IPS DF 4.7 (cell line): ENCODE measurements at regions not wholly inside any gene's neighbourhood (a gene's known extent, or its start where the extent isn't known, plus 50 kb on each side); places are given as distances from the start of the nearest gene placed in this dataset.
"Not testable (repeated sequence)": the region's sequence is repeated elsewhere in the genome, so short reads cannot be mapped to it uniquely, and the experiment has no call there.

Experiments
- DNase-seq: peaks from one replicate; pipeline ENCODE4 v3.0.0-alpha.2; 2013; ENCODE audit warnings: low spot score; ENCODE audit errors: extremely low read depth

GRCh38 chr17:77288115-77288619, 147.4 kb downstream of the SEC14L1 start:
- DNase-seq = no peak

GRCh38 chr17:77290759-77291558, 150.2 kb downstream of the SEC14L1 start:
- not testable (repeated sequence) for DNase-seq

GRCh38 chr17:77291591-77292386, 151.0 kb downstream of the SEC14L1 start:
- DNase-seq = no peak

DNA sequence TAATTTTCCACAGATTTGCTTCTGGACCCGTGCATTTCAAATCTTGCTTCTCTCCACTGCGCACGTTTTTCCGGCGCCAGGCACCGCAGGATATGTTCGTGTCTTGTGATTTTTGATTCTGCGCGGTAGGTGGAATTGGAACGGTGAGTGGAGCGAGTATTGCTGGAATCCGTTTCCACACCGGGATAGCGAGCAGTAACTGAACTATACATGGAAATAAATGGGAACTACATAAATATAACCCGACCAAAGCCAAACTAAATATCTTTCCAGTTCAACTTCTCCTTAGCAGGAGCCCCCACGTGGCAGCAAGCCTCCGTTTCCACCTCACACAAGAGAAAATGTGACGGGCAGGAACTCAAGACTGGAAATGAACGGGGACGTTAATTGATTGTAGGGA, 154.0 kb downstream of the SEC14L1 start:
- no peak for DNase-seq

DNA sequence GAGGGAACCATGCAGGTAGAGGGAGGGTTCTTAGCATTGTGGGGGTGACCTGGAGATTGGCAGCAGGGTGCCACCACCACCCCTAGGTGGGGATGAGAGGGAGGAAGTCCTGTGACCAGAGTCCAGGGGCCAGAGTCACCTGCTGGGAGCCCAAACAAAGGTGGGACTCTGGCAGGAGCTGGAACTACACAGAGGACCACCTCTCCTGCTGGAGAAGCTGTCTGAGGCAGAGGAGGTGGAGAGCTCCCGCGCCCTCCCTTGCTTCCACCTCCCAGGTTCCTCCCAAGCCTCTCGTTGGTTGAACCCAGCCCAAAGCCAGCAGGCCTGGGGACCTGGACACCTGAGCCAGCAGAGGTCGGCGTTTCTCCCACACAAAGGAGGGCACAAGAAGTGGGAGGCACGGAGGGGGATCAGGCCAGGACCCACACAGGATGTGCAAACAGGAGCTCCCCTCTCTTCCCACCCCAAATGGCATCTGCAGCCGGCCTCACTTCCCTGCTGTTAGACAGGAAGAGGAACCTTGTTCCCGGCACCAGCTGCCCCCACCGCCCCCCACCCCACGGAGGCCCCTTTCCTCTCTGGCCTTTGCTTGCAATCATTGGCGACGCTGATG, 154.6 kb downstream of the SEC14L1 start:
- no peak for DNase-seq

- DNase-seq = no peak
Observed at GRCh38 chr17:77296769-77297409, 156.1 kb downstream of the SEC14L1 start.

- DNase-seq = no peak
Observed at GRCh38 chr17:77297693-77298666, 157.2 kb downstream of the SEC14L1 start.

GRCh38 chr17:77298811-77299210, 158.0 kb downstream of the SEC14L1 start:
- no peak for DNase-seq

GRCh38 chr17:77299256-77300015, 158.7 kb downstream of the SEC14L1 start:
- DNase-seq = no peak

GRCh38 chr17:77300016-77300686, 159.4 kb downstream of the SEC14L1 start:
- DNase-seq = no peak

DNA sequence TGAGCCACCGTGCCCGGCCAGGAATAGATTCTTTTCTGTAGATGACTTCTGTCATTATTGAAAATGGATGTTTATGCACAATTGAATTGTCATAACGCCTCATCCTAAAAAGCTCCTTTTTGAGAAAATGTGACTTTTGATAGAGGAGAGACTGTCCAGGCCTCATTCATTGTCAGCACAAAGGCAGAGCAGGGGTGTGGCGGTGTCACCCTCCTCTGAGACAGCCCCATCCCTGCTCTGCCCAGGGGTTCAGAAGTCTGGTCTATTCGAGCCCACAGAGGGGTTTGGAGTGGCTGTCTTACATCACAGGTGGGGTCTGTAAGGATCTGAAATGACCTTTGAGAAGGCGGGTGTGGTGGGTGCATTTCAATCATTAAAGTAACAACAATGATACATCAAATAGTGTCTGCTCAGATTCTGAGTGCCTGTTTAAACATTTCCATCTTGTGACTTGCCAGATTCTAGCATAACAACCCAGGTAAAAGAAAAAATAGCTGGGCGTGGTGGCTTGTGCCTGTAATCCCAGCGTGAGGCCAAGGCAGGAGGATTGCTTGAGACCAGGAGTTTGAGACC, 161.0 kb downstream of the SEC14L1 start:
- no peak for DNase-seq

GRCh38 chr17:77302682-77303081, 161.9 kb downstream of the SEC14L1 start:
- no peak for DNase-seq

DNA sequence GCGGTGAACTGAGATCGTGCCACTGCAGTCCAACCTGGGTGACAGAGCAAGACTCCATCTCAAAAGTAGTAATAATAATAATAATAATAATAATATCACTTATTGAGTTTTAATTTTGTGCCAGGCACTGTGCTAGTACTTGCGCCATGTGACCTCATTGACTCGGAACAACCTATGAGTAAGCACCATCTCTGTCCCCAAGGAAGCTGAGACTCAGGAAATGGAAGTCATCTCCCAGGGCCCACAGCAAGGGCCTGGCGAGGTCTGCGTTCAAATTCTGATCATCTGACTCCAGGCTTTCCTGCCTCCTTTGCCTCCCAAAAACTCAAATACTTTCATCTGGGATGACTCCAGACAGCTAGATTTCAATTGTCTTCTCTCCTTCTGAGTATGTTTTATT, 162.9 kb downstream of the SEC14L1 start:
- no peak for DNase-seq

- DNase-seq = no peak
Observed at GRCh38 chr17:77304051-77304745, 163.4 kb downstream of the SEC14L1 start.

GRCh38 chr17:77304746-77305473, 164.1 kb downstream of the SEC14L1 start:
- no peak for DNase-seq

DNA sequence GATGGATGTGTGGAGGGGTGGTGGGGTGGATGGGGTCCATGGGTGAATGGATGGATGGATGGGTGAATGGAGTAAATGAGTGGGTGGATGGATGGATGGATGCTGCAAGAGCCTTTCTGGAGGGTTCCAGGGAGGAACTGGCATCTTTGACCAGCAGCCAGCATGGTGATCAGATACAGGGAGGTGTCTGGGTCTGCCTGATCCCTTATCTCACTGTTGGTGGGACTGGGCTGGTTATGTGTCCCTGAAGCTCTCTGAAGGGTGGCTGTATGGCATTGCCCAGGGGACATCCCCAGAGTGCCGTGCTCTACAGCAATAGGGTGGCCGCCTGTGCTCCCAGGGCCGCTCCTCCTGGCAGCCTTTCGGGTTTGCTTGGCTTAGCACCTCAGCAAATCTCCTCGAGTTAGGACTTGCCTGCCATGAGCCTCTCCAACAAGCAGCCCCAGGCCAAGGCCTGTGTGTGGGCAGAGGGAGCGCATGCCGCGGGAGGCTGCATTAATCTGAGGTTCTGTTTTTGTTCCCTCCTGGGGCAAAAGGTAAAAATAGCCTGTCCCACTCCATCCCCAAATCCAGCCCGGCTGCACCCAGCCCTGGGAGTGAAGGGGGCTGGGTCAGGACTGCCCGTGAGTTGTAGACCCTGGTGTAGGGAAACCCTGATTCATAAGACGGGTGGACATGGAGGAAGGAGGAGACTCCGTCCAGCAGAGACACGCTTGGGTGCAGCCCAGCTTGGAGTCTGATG, 165.4 kb downstream of the SEC14L1 start:
- DNase-seq = no peak
